NCI-H446 (cell line): ENCODE measurements at regions not wholly inside any gene's neighbourhood (a gene's known extent, or its start where the extent isn't known, plus 50 kb on each side); places are given as distances from the start of the nearest gene placed in this dataset.
"Not testable (repeated sequence)": the region's sequence is repeated elsewhere in the genome, so short reads cannot be mapped to it uniquely, and the experiment has no call there.

Experiments used
- DNase-seq, 2 experiments: peaks; one replicate each; lab custom pipeline; 2025; lab: John Stamatoyannopoulos, UW

GRCh38 chr17:22654447-22654846, 962.1 kb downstream of the KCNJ18 start:
- no peak for DNase-seq

GRCh38 chr17:22669721-22670120, 977.4 kb downstream of the KCNJ18 start:
- no peak for DNase-seq

GRCh38 chr17:22671110-22671509, 978.8 kb downstream of the KCNJ18 start:
- no peak for DNase-seq

GRCh38 chr17:22692066-22692805, 999.9 kb downstream of the KCNJ18 start:
- DNase-seq, result no peak

DNA sequence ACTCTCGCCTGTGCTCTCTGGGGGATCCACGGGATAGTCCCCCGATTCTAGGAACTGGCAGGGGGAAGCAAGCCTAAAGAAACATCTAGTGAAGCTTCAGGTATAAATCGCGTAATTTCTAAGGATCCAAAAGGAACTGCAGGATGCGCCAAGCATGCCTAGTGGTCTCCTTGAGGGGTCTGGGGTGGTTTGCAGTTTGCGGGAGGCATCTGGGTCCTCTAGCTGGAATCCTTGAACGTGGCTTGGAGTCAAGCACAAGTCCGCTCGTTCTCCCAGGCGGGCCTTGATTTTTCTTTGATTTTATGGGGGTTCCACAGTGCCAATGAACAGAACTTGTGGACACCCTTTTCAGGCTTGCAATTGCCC, 1000.5 kb downstream of the KCNJ18 start:
- DNase-seq, result no peak

GRCh38 chr17:22694362-22695227, 1002.3 kb downstream of the KCNJ18 start:
- DNase-seq, result peak in 1 of 2 experiments; percentile 24

DNA sequence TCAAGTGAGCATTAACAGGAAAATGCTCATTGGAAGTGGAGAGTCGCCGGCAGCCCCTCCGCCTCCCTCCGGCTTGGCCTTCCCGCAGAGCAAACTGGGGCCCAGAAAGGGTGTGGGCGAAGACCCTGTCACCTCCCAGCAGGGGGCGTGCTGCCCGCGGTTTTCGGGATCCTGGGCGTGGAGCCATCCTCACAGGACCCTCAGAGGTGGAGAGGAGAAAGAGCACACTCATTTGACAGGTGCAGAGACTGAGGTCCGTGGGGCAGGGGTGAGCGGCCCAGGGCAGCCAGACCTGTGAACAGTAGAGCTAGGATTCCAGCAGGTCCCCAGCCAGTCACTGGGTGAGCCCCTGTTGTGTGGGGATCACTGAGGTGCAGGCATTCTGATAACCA, 1002.9 kb downstream of the KCNJ18 start:
- DNase-seq, result no peak

DNA sequence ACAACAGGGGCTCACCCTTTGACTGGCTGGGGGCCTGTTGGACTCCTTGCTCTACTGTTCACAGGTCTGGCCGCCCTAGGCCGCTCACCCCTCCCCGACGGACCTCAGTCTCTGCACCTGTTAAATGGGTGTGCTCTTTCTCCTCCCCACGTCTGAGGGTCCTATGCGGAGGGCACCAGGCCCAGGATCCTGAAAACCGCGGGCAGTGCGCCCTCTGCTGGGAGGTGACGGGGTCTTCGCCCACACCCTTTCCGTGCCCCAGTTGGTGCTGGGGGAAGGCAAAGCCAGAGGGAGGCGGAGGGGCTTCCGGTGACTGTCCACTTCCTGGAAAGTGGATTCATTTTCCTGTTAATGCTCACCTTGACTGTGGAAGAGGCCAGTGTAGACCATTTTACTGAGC, 1010.9 kb downstream of the KCNJ18 start:
- DNase-seq, result no peak

- no peak for DNase-seq
Measured at GRCh38 chr17:22703786-22704441, 1011.6 kb downstream of the KCNJ18 start.

DNA sequence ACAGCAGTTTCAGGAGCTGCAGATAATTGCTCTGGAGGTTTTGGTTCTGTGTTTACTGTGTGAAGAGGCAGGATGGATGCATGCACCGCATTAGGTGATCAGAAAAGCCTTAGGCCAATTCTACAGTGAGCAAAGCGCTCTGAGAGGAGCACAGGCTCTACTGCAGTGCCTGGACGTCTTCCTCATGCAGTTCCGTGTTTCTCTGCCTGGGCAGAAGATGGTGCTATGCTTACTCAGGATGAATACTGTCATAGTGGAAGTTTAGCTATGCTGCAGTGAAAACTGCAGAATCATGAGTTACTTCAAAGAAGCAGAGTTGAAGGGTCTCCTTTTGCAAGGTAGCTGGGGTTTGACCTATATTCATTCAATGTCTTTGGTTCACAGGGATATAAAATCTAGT, 1012.4 kb downstream of the KCNJ18 start:
- no peak for DNase-seq

DNA sequence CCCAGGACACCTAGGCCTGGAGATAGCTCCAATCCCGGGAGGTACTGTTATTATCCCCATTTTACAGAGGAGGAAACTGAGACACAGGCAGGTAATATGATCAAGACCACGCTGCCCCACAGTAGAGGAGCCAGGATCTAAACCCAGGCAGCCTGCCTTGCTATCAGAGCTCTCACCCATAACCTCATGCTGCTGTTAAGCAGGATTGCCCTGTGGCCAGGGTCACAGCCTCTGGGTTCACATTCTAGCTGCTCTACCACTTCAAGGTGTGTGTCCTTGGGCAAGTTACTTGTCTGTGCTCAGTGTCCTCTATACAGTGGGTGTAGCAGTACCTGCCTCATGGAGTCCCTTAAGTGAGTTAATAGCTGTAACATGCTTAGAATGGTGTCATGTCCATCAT, 1015.3 kb downstream of the KCNJ18 start:
- no peak for DNase-seq

GRCh38 chr17:22717211-22717610, 1024.9 kb downstream of the KCNJ18 start:
- DNase-seq, result no peak

DNA sequence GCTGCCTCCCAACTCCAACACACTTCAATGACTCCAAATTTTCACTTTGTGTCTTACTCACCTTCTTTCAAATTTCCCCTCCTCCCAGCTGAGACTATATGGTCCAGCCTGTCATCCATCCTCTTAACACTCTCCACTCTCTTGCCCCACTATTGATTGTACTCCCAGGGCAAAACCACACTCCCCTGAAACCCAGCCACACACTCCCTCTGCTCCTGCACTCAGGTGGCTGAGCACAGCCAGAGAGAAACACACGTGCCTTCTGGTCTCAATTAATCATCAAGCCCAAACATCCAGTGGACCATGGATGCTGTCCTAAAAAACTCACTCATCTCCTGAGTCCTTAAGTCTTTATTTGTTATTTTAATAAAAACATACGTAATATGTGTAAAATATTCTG, 1026.4 kb downstream of the KCNJ18 start:
- no peak for DNase-seq

DNA sequence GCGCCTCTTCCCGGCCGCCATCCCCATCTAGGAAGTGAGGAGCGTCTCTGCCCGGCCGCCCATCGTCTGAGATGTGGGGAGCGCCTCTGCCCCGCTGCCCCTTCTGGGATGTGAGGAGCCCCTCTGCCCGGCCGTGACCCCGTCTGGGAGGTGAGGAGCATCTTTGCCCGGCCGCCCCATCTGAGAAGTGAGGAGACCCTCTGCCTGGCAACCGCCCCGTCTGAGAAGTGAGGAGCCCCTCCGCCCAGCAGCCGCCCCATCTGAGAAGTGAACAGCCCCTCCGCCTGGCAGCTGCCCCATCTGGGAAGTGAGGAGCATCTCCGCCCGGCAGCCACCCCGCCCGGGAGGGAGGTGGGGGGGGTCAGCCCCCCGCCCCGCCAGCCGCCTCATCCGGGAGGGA, 1048.7 kb downstream of the KCNJ18 start:
- not testable (repeated sequence) for DNase-seq
